ENCODE measurements at regions not wholly inside any gene's neighbourhood (a gene's known extent, or its start where the extent isn't known, plus 50 kb on each side); places are given as distances from the start of the nearest gene placed in this dataset.
"Not testable (repeated sequence)": the region's sequence is repeated elsewhere in the genome, so short reads cannot be mapped to it uniquely, and the experiment has no call there.

GRCh38 chr10:81505777-81506176 is 369.2 kb upstream of the NRG3 start:
- not testable (repeated sequence) for TF ChIP-seq CTCF (IDR thresholded peaks at IDR 0.05 in 4 of 5, conservative IDR thresholded peaks at IDR 0.05 in 1 of 5); POLR2A (IDR thresholded peaks at IDR 0.05)
